Stimulated activated naive CD8-positive, alpha-beta T cell treated with anti-CD3 and anti-CD28 coated beads, Interleukin-15, Interleukin-2, amounts not matched to agents 100 ng/mL and 50 ng/mL, for 24 hours (primary cell): ENCODE measurements at regions not wholly inside any gene's neighbourhood (a gene's known extent, or its start where the extent isn't known, plus 50 kb on each side); places are given as distances from the start of the nearest gene placed in this dataset.
"Not testable (repeated sequence)": the region's sequence is repeated elsewhere in the genome, so short reads cannot be mapped to it uniquely, and the experiment has no call there.

ENCODE experiments used
- H3K27ac Mint-ChIP-seq: one replicate; pipeline ENCODE4 v1.8.0; 2021; ENCODE audit warnings: mild to moderate bottlenecking, mixed read lengths
- H3K27me3 Mint-ChIP-seq: one replicate; pipeline ENCODE4 v1.8.0; 2021; ENCODE audit warnings: mixed read lengths
- H3K36me3 Mint-ChIP-seq: one replicate; pipeline ENCODE4 v1.8.0; 2021; ENCODE audit warnings: low read depth, mixed read lengths
- H3K4me1 Mint-ChIP-seq: one replicate; pipeline ENCODE4 v1.8.0; 2021; ENCODE audit warnings: low read depth, mixed read lengths
- H3K4me3 Mint-ChIP-seq: one replicate; pipeline ENCODE4 v1.8.0; 2021; ENCODE audit warnings: mild to moderate bottlenecking, mixed read lengths
- H3K9me3 Mint-ChIP-seq: one replicate; pipeline ENCODE4 v1.8.0; 2021; ENCODE audit warnings: mixed read lengths

GRCh38 chr1:38508232-38508631, 351.3 kb downstream of the RRAGC start:
- no peaks in the 10 kb centered on the region for H3K36me3 Mint-ChIP-seq
- no peak overlapping the region for H3K4me3 Mint-ChIP-seq
- H3K27ac Mint-ChIP-seq, result no peak overlapping the region
- peaks cover 59% of the 10 kb centered on the region for H3K27me3 Mint-ChIP-seq
- no peaks in the 10 kb centered on the region for H3K4me1 Mint-ChIP-seq
- no peaks in the 10 kb centered on the region for H3K9me3 Mint-ChIP-seq

GRCh38 chr1:38507563-38507962, 352.0 kb downstream of the RRAGC start:
- H3K27ac Mint-ChIP-seq, result no peak overlapping the region
- H3K9me3 Mint-ChIP-seq, result no peaks in the 10 kb centered on the region
- H3K4me1 Mint-ChIP-seq, result no peaks in the 10 kb centered on the region
- H3K27me3 Mint-ChIP-seq, result peaks cover 66% of the 10 kb centered on the region
- no peak overlapping the region for H3K4me3 Mint-ChIP-seq
- no peaks in the 10 kb centered on the region for H3K36me3 Mint-ChIP-seq

GRCh38 chr1:38505944-38506343, 353.6 kb downstream of the RRAGC start:
- Mint-ChIP-seq H3K4me1 (no peaks in the 10 kb centered on the region), H3K27me3 (peaks cover 58% of the 10 kb centered on the region), H3K27ac (no peak overlapping the region), H3K36me3 (no peaks in the 10 kb centered on the region), H3K9me3 (no peaks in the 10 kb centered on the region), H3K4me3 (no peak overlapping the region)

- Mint-ChIP-seq H3K36me3 (no peaks in the 10 kb centered on the region), H3K4me3 (no peak overlapping the region), H3K4me1 (peaks cover 6% of the 10 kb centered on the region), H3K27ac (no peak overlapping the region), H3K9me3 (no peaks in the 10 kb centered on the region), H3K27me3 (peaks cover 46% of the 10 kb centered on the region)
These were observed 356.8 kb downstream of the RRAGC start for GRCh38 chr1:38502758-38503157.

GRCh38 chr1:38500891-38501290, 358.7 kb downstream of the RRAGC start:
- Mint-ChIP-seq H3K27ac (no peak overlapping the region), H3K27me3 (peaks cover 40% of the 10 kb centered on the region), H3K4me1 (peaks cover 6% of the 10 kb centered on the region), H3K36me3 (no peaks in the 10 kb centered on the region), H3K9me3 (no peaks in the 10 kb centered on the region), H3K4me3 (no peak overlapping the region)

GRCh38 chr1:38500352-38500751, 359.2 kb downstream of the RRAGC start:
- Mint-ChIP-seq H3K27me3 (peaks cover 38% of the 10 kb centered on the region), H3K4me3 (no peak overlapping the region), H3K36me3 (no peaks in the 10 kb centered on the region), H3K27ac (no peak overlapping the region), H3K9me3 (no peaks in the 10 kb centered on the region), H3K4me1 (peaks cover 6% of the 10 kb centered on the region)

- Mint-ChIP-seq H3K27ac (no peak overlapping the region), H3K9me3 (no peaks in the 10 kb centered on the region), H3K4me1 (peaks cover 6% of the 10 kb centered on the region), H3K27me3 (peaks cover 23% of the 10 kb centered on the region), H3K36me3 (no peaks in the 10 kb centered on the region), H3K4me3 (no peak overlapping the region)
These were observed 360.9 kb downstream of the RRAGC start for GRCh38 chr1:38498686-38499085.

- H3K4me3 Mint-ChIP-seq, result no peak overlapping the region
- H3K36me3 Mint-ChIP-seq, result no peaks in the 10 kb centered on the region
- no peaks in the 10 kb centered on the region for H3K9me3 Mint-ChIP-seq
- H3K27ac Mint-ChIP-seq, result no peak overlapping the region
- peaks cover 18% of the 10 kb centered on the region for H3K27me3 Mint-ChIP-seq
- peaks cover 6% of the 10 kb centered on the region for H3K4me1 Mint-ChIP-seq
These were observed 361.5 kb downstream of the RRAGC start for GRCh38 chr1:38497921-38498656.

GRCh38 chr1:38493306-38493705, 366.3 kb downstream of the RRAGC start:
- H3K27ac Mint-ChIP-seq, H3K4me1 Mint-ChIP-seq, H3K27me3 Mint-ChIP-seq, H3K9me3 Mint-ChIP-seq, H3K36me3 Mint-ChIP-seq, H3K4me3 Mint-ChIP-seq: not testable (repeated sequence)

GRCh38 chr1:38489844-38490270, 369.7 kb downstream of the RRAGC start:
- H3K27ac Mint-ChIP-seq, result no peak overlapping the region

GRCh38 chr1:38488162-38488898, 371.2 kb downstream of the RRAGC start:
- Mint-ChIP-seq H3K27me3 (peaks cover 26% of the 10 kb centered on the region), H3K9me3 (no peaks in the 10 kb centered on the region), H3K36me3 (no peaks in the 10 kb centered on the region), H3K4me3 (no peak overlapping the region), H3K4me1 (no peaks in the 10 kb centered on the region), H3K27ac (no peak overlapping the region)

More at GRCh38 chr1:38489844-38490270, 369.7 kb downstream of the RRAGC start:
- Mint-ChIP-seq H3K36me3 (no peaks in the 10 kb centered on the region), H3K4me3 (no peak overlapping the region), H3K27me3 (peaks cover 17% of the 10 kb centered on the region), H3K9me3 (no peaks in the 10 kb centered on the region), H3K4me1 (no peaks in the 10 kb centered on the region)

- Mint-ChIP-seq H3K4me3 (no peak overlapping the region), H3K27ac (no peak overlapping the region), H3K9me3 (no peaks in the 10 kb centered on the region), H3K27me3 (peaks cover 26% of the 10 kb centered on the region), H3K4me1 (no peaks in the 10 kb centered on the region), H3K36me3 (no peaks in the 10 kb centered on the region)
These were observed 372.2 kb downstream of the RRAGC start for GRCh38 chr1:38487396-38487795.

GRCh38 chr1:38486085-38486484, 373.5 kb downstream of the RRAGC start:
- Mint-ChIP-seq H3K4me1 (no peaks in the 10 kb centered on the region), H3K27me3 (peaks cover 29% of the 10 kb centered on the region), H3K9me3 (no peaks in the 10 kb centered on the region), H3K27ac (no peak overlapping the region), H3K36me3 (no peaks in the 10 kb centered on the region), H3K4me3 (no peak overlapping the region)

GRCh38 chr1:38481871-38482826, 377.4 kb downstream of the RRAGC start:
- H3K27me3 Mint-ChIP-seq, result peaks cover 48% of the 10 kb centered on the region
- peaks cover 6% of the 10 kb centered on the region for H3K36me3 Mint-ChIP-seq
- no peaks in the 10 kb centered on the region for H3K4me1 Mint-ChIP-seq
- H3K4me3 Mint-ChIP-seq, result no peak overlapping the region
- H3K9me3 Mint-ChIP-seq, result peaks cover 14% of the 10 kb centered on the region
- H3K27ac Mint-ChIP-seq, result no peak overlapping the region

GRCh38 chr1:38479662-38480061, 379.9 kb downstream of the RRAGC start:
- H3K27ac Mint-ChIP-seq, H3K4me3 Mint-ChIP-seq, H3K36me3 Mint-ChIP-seq: not testable (repeated sequence)
- Mint-ChIP-seq H3K9me3 (peaks cover 14% of the 10 kb centered on the region), H3K4me1 (peaks cover 10% of the 10 kb centered on the region), H3K27me3 (peaks cover 57% of the 10 kb centered on the region)
